Fibroblast of lung (primary cell): ENCODE measurements at regions not wholly inside any gene's neighbourhood (a gene's known extent, or its start where the extent isn't known, plus 50 kb on each side); places are given as distances from the start of the nearest gene placed in this dataset.

Experiments used
- DNase-seq, 2 donors: peaks; one replicate each; pipeline versions ENCODE4 v3.0.0 to v3.0.0-alpha.2; 2010; ENCODE audit warnings: low read depth in 2 of 2
- H2AFZ ChIP-seq: 2 replicates; pipeline ENCODE4 v1.5.1; 2012; ENCODE audit warnings: low read length, control low read depth, inconsistent platforms
- H3K27ac ChIP-seq: 2 replicates; pipeline ENCODE4 v1.5.1; 2011; ENCODE audit warnings: low read length, control low read depth; ENCODE audit not compliant: insufficient read depth
- H3K27me3 ChIP-seq: 2 replicates; pipeline ENCODE4 v1.5.1; 2011; ENCODE audit warnings: mild to moderate bottlenecking, low read length; ENCODE audit not compliant: control insufficient read depth, insufficient read depth
- H3K36me3 ChIP-seq: 2 replicates; pipeline ENCODE4 v1.5.1; 2011; ENCODE audit warnings: low read length; ENCODE audit not compliant: control insufficient read depth, insufficient read depth
- H3K4me1 ChIP-seq: 2 replicates; pipeline ENCODE4 v1.5.1; 2011; ENCODE audit warnings: low read length; ENCODE audit not compliant: control insufficient read depth, insufficient read depth; ENCODE audit errors: extremely low read depth
- H3K4me2 ChIP-seq: 2 replicates; pipeline ENCODE4 v1.5.1; 2011; ENCODE audit warnings: low read length, control low read depth; ENCODE audit not compliant: insufficient read depth; ENCODE audit errors: extremely low read depth
- H3K4me3 ChIP-seq, 4 experiments: fragments of 200-600 bp in 1 of 4; sonication (generic) in 1 of 4; replicated peaks in 1 of 4; 2 replicates each; pipeline ENCODE4 v1.5.1; 2011 to 2016; ENCODE audit warnings: low read length in 4 of 4, low read depth in 3 of 4, mild to moderate bottlenecking in 3 of 4, control low read depth in 2 of 4, inconsistent platforms in 1 of 4, mixed read lengths in 1 of 4; ENCODE audit not compliant: insufficient read depth in 1 of 4; ENCODE audit errors: control extremely low read depth in 1 of 4
- H3K79me2 ChIP-seq: 2 replicates; pipeline ENCODE4 v1.5.1; 2012; ENCODE audit warnings: mild to moderate bottlenecking, low read length, inconsistent platforms; ENCODE audit not compliant: control insufficient read depth, insufficient read depth
- H3K9ac ChIP-seq: 2 replicates; pipeline ENCODE4 v1.5.1; 2011; ENCODE audit warnings: mild to moderate bottlenecking, low read length, control low read depth; ENCODE audit not compliant: insufficient read depth
- H3K9me3 ChIP-seq: 2 replicates; pipeline ENCODE4 v1.5.1; 2012; ENCODE audit warnings: low read depth, low read length; ENCODE audit not compliant: control insufficient read depth, insufficient read depth
- H4K20me1 ChIP-seq: 2 replicates; pipeline ENCODE4 v1.5.1; 2011; ENCODE audit warnings: low read length; ENCODE audit not compliant: control insufficient read depth, insufficient read depth; ENCODE audit errors: extremely low read depth
- CTCF ChIP-seq, 2 donors: IDR thresholded peaks in 1 of 2; conservative IDR thresholded peaks in 1 of 2; 1 replicate in 1 of 2; 2 replicates in 1 of 2; pipeline ENCODE4 v1.5.1; 2011 to 2012; ENCODE audit warnings: low read length in 2 of 2, control low read depth in 1 of 2, inconsistent platforms in 1 of 2, low read depth in 1 of 2, mild to moderate bottlenecking in 1 of 2
- EZH2 ChIP-seq: IDR thresholded peaks from 2 replicates; pipeline ENCODE4 v1.5.1; 2012; ENCODE audit warnings: low read length, control low read depth, mild to moderate bottlenecking; ENCODE audit errors: missing control alignments

GRCh38 chr1:82185084-82185483 lies 384.4 kb downstream of the ADGRL2 start:
- no peaks in the 10 kb centered on the region for H4K20me1 ChIP-seq
- no peak overlapping the region for H3K9ac ChIP-seq
- H3K4me1 ChIP-seq = no peaks in the 10 kb centered on the region
- no peak overlapping the region for H2AFZ ChIP-seq
- no peaks in the 10 kb centered on the region for H3K27me3 ChIP-seq
- H3K79me2 ChIP-seq = no peaks in the 10 kb centered on the region
- no peak for TF ChIP-seq CTCF (conservative IDR thresholded peaks at IDR 0.05 in 1 of 2, IDR thresholded peaks at IDR 0.05 in 1 of 2; ENCODE audit: low read depth in 1 of 2, low read length in 2 of 2)
- no peak for TF ChIP-seq EZH2
- H3K27ac ChIP-seq = no peak overlapping the region
- H3K36me3 ChIP-seq = no peaks in the 10 kb centered on the region
- no peak overlapping the region for H3K4me2 ChIP-seq
- DNase-seq = peak in 1 of 2 donors; percentile 42
- H3K9me3 ChIP-seq = no peaks in the 10 kb centered on the region
- no peak overlapping the region for H3K4me3 ChIP-seq

GRCh38 chr1:82181846-82182245 lies 381.1 kb downstream of the ADGRL2 start:
- no peak for DNase-seq
- H3K27me3 ChIP-seq = no peaks in the 10 kb centered on the region
- no peaks in the 10 kb centered on the region for H3K79me2 ChIP-seq
- H3K9ac ChIP-seq = no peak overlapping the region
- H3K27ac ChIP-seq = no peak overlapping the region
- no peak overlapping the region for H3K4me3 ChIP-seq
- no peaks in the 10 kb centered on the region for H3K9me3 ChIP-seq
- TF ChIP-seq CTCF (conservative IDR thresholded peaks at IDR 0.05 in 1 of 2, IDR thresholded peaks at IDR 0.05 in 1 of 2; ENCODE audit: low read depth in 1 of 2, low read length in 2 of 2) = no peak
- no peak for TF ChIP-seq EZH2
- H3K4me1 ChIP-seq = no peaks in the 10 kb centered on the region
- H3K36me3 ChIP-seq = no peaks in the 10 kb centered on the region
- no peak overlapping the region for H3K4me2 ChIP-seq
- H2AFZ ChIP-seq = no peak overlapping the region
- H4K20me1 ChIP-seq = no peaks in the 10 kb centered on the region

- TF ChIP-seq CTCF (conservative IDR thresholded peaks at IDR 0.05 in 1 of 2, IDR thresholded peaks at IDR 0.05 in 1 of 2; ENCODE audit: low read depth in 1 of 2, low read length in 2 of 2) (no peak), EZH2 (no peak)
- no peaks in the 10 kb centered on the region for H3K36me3 ChIP-seq
- no peak overlapping the region for H3K9ac ChIP-seq
- H3K4me3 ChIP-seq = no peak overlapping the region
- H3K27me3 ChIP-seq = no peaks in the 10 kb centered on the region
- no peaks in the 10 kb centered on the region for H3K79me2 ChIP-seq
- DNase-seq = peak in 1 of 2 donors; percentile 20
- no peak overlapping the region for H3K4me2 ChIP-seq
- no peaks in the 10 kb centered on the region for H3K9me3 ChIP-seq
- H2AFZ ChIP-seq = no peak overlapping the region
- H4K20me1 ChIP-seq = no peaks in the 10 kb centered on the region
- H3K4me1 ChIP-seq = no peaks in the 10 kb centered on the region
- no peak overlapping the region for H3K27ac ChIP-seq
Observed at GRCh38 chr1:82179131-82179530, 378.4 kb downstream of the ADGRL2 start.
